LNCAP (cell line): ENCODE measurements at regions not wholly inside any gene's neighbourhood (a gene's known extent, or its start where the extent isn't known, plus 50 kb on each side); places are given as distances from the start of the nearest gene placed in this dataset.

ENCODE experiments used
- CTCF ChIP-seq: fragments of 450-650 bp; IDR thresholded peaks from 2 replicates; pipeline ENCODE4 v1.5.1; 2017; ENCODE audit warnings: mild to moderate bottlenecking

- no peak for TF ChIP-seq CTCF
Observed at GRCh38 chr22:48185071-48186055, 1422.9 kb downstream of the TBC1D22A start.

- no peak for TF ChIP-seq CTCF
Observed at GRCh38 chr22:48182846-48183805, 1420.7 kb downstream of the TBC1D22A start.

- no peak for TF ChIP-seq CTCF
Observed at GRCh38 chr22:48182031-48182430, 1419.6 kb downstream of the TBC1D22A start.

- no peak for TF ChIP-seq CTCF
Observed at GRCh38 chr22:48181263-48181955, 1419.0 kb downstream of the TBC1D22A start.

- TF ChIP-seq CTCF = no peak
Observed at GRCh38 chr22:48180631-48181030, 1418.2 kb downstream of the TBC1D22A start.

GRCh38 chr22:48179571-48180546 is 1417.4 kb downstream of the TBC1D22A start:
- no peak for TF ChIP-seq CTCF
